Globus pallidus (tissue), 1 donor: ENCODE measurements at regions not wholly inside any gene's neighbourhood (a gene's known extent, or its start where the extent isn't known, plus 50 kb on each side); places are given as distances from the start of the nearest gene placed in this dataset.
"Not testable (repeated sequence)": the region's sequence is repeated elsewhere in the genome, so short reads cannot be mapped to it uniquely, and the experiment has no call there.

Source experiments
- DNase-seq: peaks from one replicate; pipeline ENCODE4 v3.0.0-alpha.2; 2015; ENCODE audit warnings: low spot score

GRCh38 chr3:75840160-75840559 is 54.8 kb upstream of the ZNF717 start:
- DNase-seq = not testable (repeated sequence)

- not testable (repeated sequence) for DNase-seq
Observed at GRCh38 chr3:75850301-75851008, 65.1 kb upstream of the ZNF717 start.

- DNase-seq = no peak
Observed at GRCh38 chr3:75863130-75863529, 77.8 kb upstream of the ZNF717 start.

GRCh38 chr3:75863878-75864277 is 78.5 kb upstream of the ZNF717 start:
- DNase-seq = no peak

GRCh38 chr3:75883719-75884118 is 98.4 kb upstream of the ZNF717 start:
- not testable (repeated sequence) for DNase-seq

- DNase-seq = no peak
Observed at GRCh38 chr3:75886971-75887526, 101.7 kb upstream of the ZNF717 start.

GRCh38 chr3:75894234-75894633 is 108.9 kb upstream of the ZNF717 start:
- DNase-seq = no peak

- no peak for DNase-seq
Observed at GRCh38 chr3:75896265-75896664, 110.9 kb upstream of the ZNF717 start.

- not testable (repeated sequence) for DNase-seq
Observed at GRCh38 chr3:75901446-75901845, 116.1 kb upstream of the ZNF717 start.

- DNase-seq = peak; percentile 2
Observed at GRCh38 chr3:75906555-75907112, 121.3 kb upstream of the ZNF717 start.

GRCh38 chr3:75913800-75914350 is 128.5 kb upstream of the ZNF717 start:
- no peak for DNase-seq

GRCh38 chr3:75914741-75915140 is 129.4 kb upstream of the ZNF717 start:
- not testable (repeated sequence) for DNase-seq

- DNase-seq = no peak
Observed at GRCh38 chr3:75938921-75939320, 153.6 kb upstream of the ZNF717 start.

- DNase-seq = no peak
Observed at GRCh38 chr3:75951941-75952340, 166.6 kb upstream of the ZNF717 start.

GRCh38 chr3:75960031-75960430 is 174.7 kb upstream of the ZNF717 start:
- DNase-seq = not testable (repeated sequence)

- DNase-seq = not testable (repeated sequence)
Observed at GRCh38 chr3:75962054-75962453, 176.7 kb upstream of the ZNF717 start.

- no peak for DNase-seq
Observed at GRCh38 chr3:75967071-75967470, 181.7 kb upstream of the ZNF717 start.

GRCh38 chr3:75978686-75979085 is 193.3 kb upstream of the ZNF717 start:
- DNase-seq = no peak

- DNase-seq = no peak
Observed at GRCh38 chr3:75981401-75981800, 196.1 kb upstream of the ZNF717 start.

- DNase-seq = no peak
Observed at GRCh38 chr3:75982151-75982550, 196.8 kb upstream of the ZNF717 start.

- no peak for DNase-seq
Observed at GRCh38 chr3:75983111-75983510, 197.8 kb upstream of the ZNF717 start.

GRCh38 chr3:75983609-75984290 is 198.4 kb upstream of the ZNF717 start:
- no peak for DNase-seq

GRCh38 chr3:75985432-75985831 is 200.1 kb upstream of the ZNF717 start:
- no peak for DNase-seq
